ENCODE measurements at regions not wholly inside any gene's neighbourhood (a gene's known extent, or its start where the extent isn't known, plus 50 kb on each side); places are given as distances from the start of the nearest gene placed in this dataset.

GRCh38 chr1:147480565-147480935 lies 60.8 kb upstream of the BCL9 start:
- TF ChIP-seq CTCF (IDR thresholded peaks at IDR 0.05) (no peak), POLR2A (IDR thresholded peaks at IDR 0.05) (no peak)

All from testis (tissue), 2 donors.